Head of caudate nucleus (tissue), 42 donors: ENCODE measurements at regions not wholly inside any gene's neighbourhood (a gene's known extent, or its start where the extent isn't known, plus 50 kb on each side); places are given as distances from the start of the nearest gene placed in this dataset.
A peak's percentile ranks its signal among the peaks of the same experiment; 100 is the strongest.

Source experiments
- DNase-seq, 42 donors: peaks; one replicate each; pipeline versions ENCODE4 v3.0.0 to v3.0.0-alpha.2; 2020 to 2021; ENCODE audit warnings: mixed read lengths in 7 of 42
- intact Hi-C: fragments of 100-400 bp; cut with DNase I; formaldehyde crosslinking; loops from one replicate; pipeline ENCODE4 v1.15.0; 2022

- DNase-seq = peak in 9 of 42 donors; percentile 15 to 63 (median 26)
- intact Hi-C loops = no loop called here
Measured at GRCh38 chr2:129709001-129709955, 270.2 kb upstream of the RAB6C start.

- intact Hi-C loops = no loop called here
- peak in 1 of 42 donors; percentile 19 for DNase-seq
Measured at GRCh38 chr2:129709956-129710598, 269.4 kb upstream of the RAB6C start.

GRCh38 chr2:129710670-129711495, 268.6 kb upstream of the RAB6C start:
- intact Hi-C loops = no loop called here
- DNase-seq = no peak

- DNase-seq = no peak
- intact Hi-C loops = no loop called here
Measured at GRCh38 chr2:129711816-129712675, 267.4 kb upstream of the RAB6C start.

- intact Hi-C loops = no loop called here
- DNase-seq = no peak
Measured at GRCh38 chr2:129712676-129712985, 266.8 kb upstream of the RAB6C start.

GRCh38 chr2:129713337-129713736, 266.1 kb upstream of the RAB6C start:
- DNase-seq = no peak
- intact Hi-C loops = no loop called here

- intact Hi-C loops = no loop called here
- peak in 2 of 42 donors; percentile 14 to 25 for DNase-seq
Measured at GRCh38 chr2:129716781-129717559, 262.5 kb upstream of the RAB6C start.

- intact Hi-C loops = no loop called here
- DNase-seq = peak in 1 of 42 donors; percentile 10
Measured at GRCh38 chr2:129717560-129718130, 261.8 kb upstream of the RAB6C start.

GRCh38 chr2:129719335-129719734, 260.1 kb upstream of the RAB6C start:
- DNase-seq = peak in 2 of 42 donors; percentile 10 to 11
- intact Hi-C loops = no loop called here

GRCh38 chr2:129720360-129720759, 259.1 kb upstream of the RAB6C start:
- no peak for DNase-seq
- intact Hi-C loops = no loop called here

- intact Hi-C loops = no loop called here
- DNase-seq = peak in 1 of 42 donors; percentile 33
Measured at GRCh38 chr2:129720761-129721160, 258.7 kb upstream of the RAB6C start.

GRCh38 chr2:129721236-129721635, 258.2 kb upstream of the RAB6C start:
- intact Hi-C loops = no loop called here
- peak in 1 of 42 donors; percentile 17 for DNase-seq

- intact Hi-C loops = no loop called here
- no peak for DNase-seq
Measured at GRCh38 chr2:129721846-129722245, 257.6 kb upstream of the RAB6C start.

- DNase-seq = no peak
- intact Hi-C loops = no loop called here
Measured at GRCh38 chr2:129722306-129723019, 257.0 kb upstream of the RAB6C start.

GRCh38 chr2:129723277-129724020, 256.0 kb upstream of the RAB6C start:
- DNase-seq = no peak
- intact Hi-C loops = no loop called here

- intact Hi-C loops = no loop called here
- DNase-seq = no peak
Measured at GRCh38 chr2:129724021-129724757, 255.3 kb upstream of the RAB6C start.
